B cell (primary cell): ENCODE measurements at regions not wholly inside any gene's neighbourhood (a gene's known extent, or its start where the extent isn't known, plus 50 kb on each side); places are given as distances from the start of the nearest gene placed in this dataset.

Experiments used
- ATAC-seq: fragments of 200-7000 bp; cut with Tn5 transposase; one replicate; pipeline ENCODE4 v1.10.0; 2021; ENCODE audit warnings: low read depth, mild to moderate bottlenecking, moderate number of reproducible peaks, moderate library complexity
- CTCF ChIA-PET: fragments of 350-600 bp; sonication (Branson Sonifier 250); formaldehyde crosslinking; loops from one replicate; lab custom pipeline; 2021; ENCODE audit warnings: antibody characterized with exemption, inconsistent platforms; lab: Charles Lee
- POLR2A ChIA-PET: fragments of 350-600 bp; sonication (Branson Sonifier 250); formaldehyde crosslinking; loops from one replicate; lab custom pipeline; 2021; ENCODE audit warnings: antibody characterized with exemption; lab: Charles Lee
- DNase-seq: peaks from one replicate; pipeline ENCODE4 v3.0.0; 2013
- H2AFZ ChIP-seq: 2 replicates; pipeline ENCODE4 v1.6.1; 2012; ENCODE audit warnings: mild to moderate bottlenecking, low read depth, low read length; ENCODE audit not compliant: insufficient read depth, poor library complexity, severe bottlenecking
- H3K27ac ChIP-seq, 2 donors: 1 replicate in 1 of 2; 2 replicates in 1 of 2; pipeline ENCODE4 v1.5.1; 2012 to 2013; ENCODE audit warnings: low read length in 2 of 2, mild to moderate bottlenecking in 2 of 2, moderate library complexity in 1 of 2
- H3K27me3 ChIP-seq, 4 experiments: fragments of 200-600 bp in 1 of 4; sonication (generic) in 1 of 4; replicated peaks in 1 of 4; 1 replicate in 2 of 4; 2 replicates in 2 of 4; pipeline versions ENCODE4 v1.6.1 to v1.7.0; 2013 to 2016; ENCODE audit warnings: low read length in 3 of 4, mild to moderate bottlenecking in 2 of 4, mixed read lengths in 1 of 4, moderate library complexity in 1 of 4; ENCODE audit not compliant: insufficient read depth in 4 of 4, control insufficient read depth in 3 of 4; ENCODE audit errors: control extremely low read depth in 1 of 4
- H3K36me3 ChIP-seq, 2 experiments: replicated peaks in 1 of 2; 1 replicate in 1 of 2; 2 replicates in 1 of 2; pipeline versions ENCODE4 v1.6.1 to v1.7.1; 2013; ENCODE audit warnings: low read length in 1 of 2; ENCODE audit not compliant: insufficient read depth in 2 of 2, control insufficient read depth in 1 of 2; ENCODE audit errors: control extremely low read depth in 1 of 2, extremely low read depth in 1 of 2
- H3K4me1 ChIP-seq, 2 donors: fragments of 200-600 bp in 1 of 2; sonication (generic) in 1 of 2; 1 replicate in 1 of 2; 2 replicates in 1 of 2; pipeline versions ENCODE4 v1.5.1 to v1.6.1; 2013 to 2017; ENCODE audit warnings: low read length in 2 of 2; ENCODE audit not compliant: control insufficient read depth in 2 of 2, insufficient read depth in 2 of 2
- H3K4me2 ChIP-seq: replicated peaks from 2 replicates; pipeline ENCODE3; 2012; ENCODE audit warnings: mild to moderate bottlenecking, low read depth, low read length; ENCODE audit not compliant: poor library complexity, severe bottlenecking
- H3K4me3 ChIP-seq, 5 experiments: fragments of 200-600 bp in 1 of 5; sonication (generic) in 1 of 5; 1 replicate in 3 of 5; 2 replicates in 2 of 5; pipeline versions ENCODE4 v1.5.1 to v1.7.0; 2011 to 2016; ENCODE audit warnings: low read length in 4 of 5, mild to moderate bottlenecking in 4 of 5, low read depth in 2 of 5, control low read depth in 1 of 5, moderate library complexity in 1 of 5; ENCODE audit not compliant: insufficient read depth in 1 of 5; ENCODE audit errors: control extremely low read depth in 1 of 5, extremely low read depth in 1 of 5
- H3K79me2 ChIP-seq: fragments of 200-600 bp; sonication (generic); one replicate; pipeline ENCODE4 v1.6.0; 2016; ENCODE audit warnings: low read length; ENCODE audit not compliant: control insufficient read depth, insufficient read depth
- H3K9ac ChIP-seq: fragments of 200-600 bp; sonication (generic); 2 replicates; pipeline ENCODE4 v1.6.1; 2017; ENCODE audit warnings: mild to moderate bottlenecking, low read length, moderate library complexity
- H3K9me3 ChIP-seq, 3 donors: one replicate each; pipeline versions ENCODE4 v1.6.1 to v1.7.1; 2013; ENCODE audit warnings: low read length in 2 of 3; ENCODE audit not compliant: control insufficient read depth in 2 of 3, insufficient read depth in 1 of 3; ENCODE audit errors: control extremely low read depth in 1 of 3
- H4K20me1 ChIP-seq: 2 replicates; pipeline ENCODE4 v1.6.0; 2012; ENCODE audit warnings: mild to moderate bottlenecking, low read length; ENCODE audit not compliant: insufficient read depth, control insufficient read depth, poor library complexity, severe bottlenecking
- H3K27ac Mint-ChIP-seq: one replicate; pipeline ENCODE4 v1.8.0; 2021; ENCODE audit warnings: mixed read lengths
- H3K27me3 Mint-ChIP-seq: one replicate; pipeline ENCODE4 v1.8.0; 2021; ENCODE audit warnings: mixed read lengths
- H3K4me1 Mint-ChIP-seq: one replicate; pipeline ENCODE4 v1.8.0; 2021; ENCODE audit warnings: mixed read lengths
- H3K4me3 Mint-ChIP-seq: one replicate; pipeline ENCODE4 v1.8.0; 2021; ENCODE audit warnings: mixed read lengths
- H3K9me3 Mint-ChIP-seq: one replicate; pipeline ENCODE4 v1.8.0; 2022; ENCODE audit warnings: mixed read lengths; ENCODE audit not compliant: insufficient read depth
- CTCF ChIP-seq: fragments of 200-600 bp; IDR thresholded peaks from one replicate; pipeline ENCODE4 v1.8.0; 2022; ENCODE audit warnings: antibody characterized with exemption, mild to moderate bottlenecking
- EZH2 ChIP-seq: IDR thresholded peaks from 2 replicates; pipeline ENCODE4 v1.6.1; 2012; ENCODE audit warnings: borderline replicate concordance, low read depth, mild to moderate bottlenecking, moderate library complexity, low read length; ENCODE audit not compliant: insufficient read depth, poor library complexity, severe bottlenecking
- WGBS: methylation state at CpG from one replicate; pipeline ENCODE4 v1.1.5; 2013; ENCODE audit warnings: missing lambda C conversion rate; ENCODE audit not compliant: insufficient coverage; 5-methylcytosine and 5-hydroxymethylcytosine counted together
- intact Hi-C: fragments of 100-400 bp; cut with micrococcal nuclease; formaldehyde crosslinking; loops from one replicate; pipeline ENCODE4 v1.10.0; 2022

GRCh38 chr14:32014498-32014897, 62.6 kb upstream of the ARHGAP5 start:
- Histone ChIP-seq H3K4me3 (no peak overlapping the region), H3K27me3 (no peaks in the 10 kb centered on the region), H3K9me3 (no peaks in the 10 kb centered on the region), H3K9ac (no peak overlapping the region), H3K4me2 (no peak overlapping the region), H3K79me2 (no peaks in the 10 kb centered on the region), H2AFZ (no peak overlapping the region), H3K36me3 (no peaks in the 10 kb centered on the region), H4K20me1 (no peaks in the 10 kb centered on the region), H3K4me1 (no peaks in the 10 kb centered on the region), H3K27ac (no peak overlapping the region)
- peaks cover 13% of the 10 kb centered on the region for H3K27me3 Mint-ChIP-seq
- H3K27ac Mint-ChIP-seq = no peak overlapping the region
- H3K9me3 Mint-ChIP-seq = no peaks in the 10 kb centered on the region
- TF ChIP-seq EZH2 (no peak), CTCF (no peak)
- POLR2A ChIA-PET = no interaction called here
- no peaks in the 10 kb centered on the region for H3K4me1 Mint-ChIP-seq
- CTCF ChIA-PET = interaction anchor here (1.2 kb wide), 1 partner anchor 88 kb away, joined by 3 read pairs; no protein-coding TSS in a partner anchor
- DNase-seq = no peak
- no peak overlapping the region for H3K4me3 Mint-ChIP-seq
- 96% methylated on average over 2 of the region's 4 CpGs for WGBS
- ATAC-seq = no peak
- intact Hi-C loops = no loop called here

- no peaks in the 10 kb centered on the region for H3K27me3 ChIP-seq
- H3K27ac ChIP-seq = no peak overlapping the region
- TF ChIP-seq CTCF = no peak
- TF ChIP-seq EZH2 = no peak
- ChIA-PET POLR2A (no interaction called here), CTCF (interaction anchor here (1.2 kb wide), 1 partner anchor 89 kb away, joined by 3 read pairs; no protein-coding TSS in a partner anchor)
- H3K4me2 ChIP-seq = no peak overlapping the region
- no peaks in the 10 kb centered on the region for H3K9me3 ChIP-seq
- no peak overlapping the region for H2AFZ ChIP-seq
- H3K4me1 ChIP-seq = no peaks in the 10 kb centered on the region
- Mint-ChIP-seq H3K9me3 (no peaks in the 10 kb centered on the region), H3K4me3 (no peak overlapping the region), H3K27me3 (peaks cover 13% of the 10 kb centered on the region), H3K27ac (no peak overlapping the region), H3K4me1 (no peaks in the 10 kb centered on the region)
- ATAC-seq (no peak), DNase-seq (no peak)
- WGBS = 95% methylated on average over 2 of the region's 4 CpGs
- H3K4me3 ChIP-seq = no peak overlapping the region
- no peaks in the 10 kb centered on the region for H3K36me3 ChIP-seq
- intact Hi-C loops = no loop called here
- H4K20me1 ChIP-seq = no peaks in the 10 kb centered on the region
- no peaks in the 10 kb centered on the region for H3K79me2 ChIP-seq
- no peak overlapping the region for H3K9ac ChIP-seq
Observed at GRCh38 chr14:32015166-32015565, 61.9 kb upstream of the ARHGAP5 start.
